Urinary bladder (tissue), 3 donors: ENCODE measurements at regions not wholly inside any gene's neighbourhood (a gene's known extent, or its start where the extent isn't known, plus 50 kb on each side); places are given as distances from the start of the nearest gene placed in this dataset.

Source experiments
- DNase-seq: peaks from one replicate; pipeline ENCODE4 v3.0.0-alpha.2; 2015; ENCODE audit errors: extremely low spot score
- H3K27ac ChIP-seq: one replicate; pipeline ENCODE4 v1.5.1; 2013; ENCODE audit warnings: low read depth, mild to moderate bottlenecking, moderate library complexity
- H3K36me3 ChIP-seq: one replicate; pipeline ENCODE4 v1.6.1; 2013; ENCODE audit warnings: mild to moderate bottlenecking, moderate library complexity; ENCODE audit not compliant: insufficient read depth
- H3K4me1 ChIP-seq: one replicate; pipeline ENCODE4 v1.6.1; 2013; ENCODE audit warnings: mild to moderate bottlenecking, moderate library complexity; ENCODE audit not compliant: insufficient read depth
- H3K4me3 ChIP-seq: one replicate; pipeline ENCODE4 v1.5.1; 2013; ENCODE audit warnings: low read depth, low read length
- WGBS: extraction: QIAGEN DNeasy Blood & Tissue Kit; methylation state at CpG from one replicate; pipeline ENCODE4 v1.1.7; 2013; 5-methylcytosine and 5-hydroxymethylcytosine counted together
- donor health status: healthy with polysubstance abuse.
- donor health status: healthy.

DNA sequence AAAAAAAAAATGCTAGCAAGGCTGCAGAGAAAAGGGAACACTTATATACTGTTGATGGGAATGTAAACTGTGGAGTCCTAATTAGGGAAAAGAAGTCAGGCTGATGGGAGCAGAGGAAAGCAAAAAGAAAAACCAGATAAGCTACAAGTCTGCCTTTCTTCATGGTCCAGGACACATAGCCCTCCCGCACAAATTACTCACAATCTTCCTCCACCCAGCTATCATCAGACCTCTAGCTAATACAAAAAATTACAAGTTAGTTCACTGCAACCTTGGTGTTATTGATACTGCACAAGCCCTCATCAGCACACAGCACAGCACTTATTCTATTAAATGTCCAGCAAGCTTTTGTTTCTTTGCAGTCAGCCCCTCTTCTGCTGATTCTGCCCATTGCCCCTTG is 186.0 kb upstream of the ADRA1B start:
- H3K27ac ChIP-seq: no peak overlapping the region
- no peak overlapping the region for H3K4me3 ChIP-seq
- 41% methylated on average over 1 of the region's 1 CpG for WGBS
- no peaks in the 10 kb centered on the region for H3K36me3 ChIP-seq
- no peaks in the 10 kb centered on the region for H3K4me1 ChIP-seq
- no peak for DNase-seq

GRCh38 chr5:159732220-159732619 is 184.1 kb upstream of the ADRA1B start:
- 76% methylated on average over 4 of the region's 4 CpGs for WGBS
- DNase-seq: no peak
- Histone ChIP-seq H3K4me1 (no peaks in the 10 kb centered on the region), H3K27ac (no peak overlapping the region), H3K36me3 (no peaks in the 10 kb centered on the region), H3K4me3 (no peak overlapping the region)

DNA sequence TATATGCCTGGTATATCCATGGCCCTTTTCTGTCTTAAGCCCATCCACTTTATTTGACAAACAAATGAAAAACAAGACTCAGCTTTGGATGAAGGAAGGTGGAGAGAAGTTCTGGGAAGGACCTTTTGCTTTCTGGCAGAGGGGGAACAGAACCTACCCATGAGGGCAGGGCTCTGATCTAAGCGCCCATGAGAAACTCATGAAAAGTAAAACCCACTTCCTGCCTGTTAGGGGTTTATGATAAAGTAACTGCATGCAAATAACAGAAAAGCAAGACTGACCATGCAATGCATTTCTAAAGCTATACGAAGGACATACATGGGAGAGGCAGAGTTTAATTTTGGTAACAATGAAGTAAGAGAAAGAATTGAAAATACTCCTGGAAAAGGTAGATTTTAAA is 181.9 kb upstream of the ADRA1B start:
- 78% methylated on average over 2 of the region's 2 CpGs for WGBS
- H3K36me3 ChIP-seq: no peaks in the 10 kb centered on the region
- no peak for DNase-seq
- no peak overlapping the region for H3K27ac ChIP-seq
- H3K4me3 ChIP-seq: no peak overlapping the region
- H3K4me1 ChIP-seq: no peaks in the 10 kb centered on the region

- DNase-seq: no peak
- Histone ChIP-seq H3K4me1 (no peaks in the 10 kb centered on the region), H3K4me3 (no peak overlapping the region), H3K36me3 (no peaks in the 10 kb centered on the region), H3K27ac (no peak overlapping the region)
- 75% methylated on average over 2 of the region's 2 CpGs for WGBS
Observed at GRCh38 chr5:159735036-159735435, 181.2 kb upstream of the ADRA1B start.

GRCh38 chr5:159735749-159736660 is 180.3 kb upstream of the ADRA1B start:
- 84% methylated on average over 8 of the region's 8 CpGs for whole genome bisulfite sequencing
- Histone ChIP-seq H3K4me1 (no peaks in the 10 kb centered on the region), H3K4me3 (no peak overlapping the region), H3K27ac (no peak overlapping the region), H3K36me3 (no peaks in the 10 kb centered on the region)
- no peak for DNase-seq

- Histone ChIP-seq H3K4me3 (no peak overlapping the region), H3K27ac (no peak overlapping the region), H3K4me1 (no peaks in the 10 kb centered on the region), H3K36me3 (no peaks in the 10 kb centered on the region)
- 54% methylated on average over 2 of the region's 2 CpGs for WGBS
- DNase-seq: no peak
Observed at GRCh38 chr5:159736844-159737243, 179.4 kb upstream of the ADRA1B start.

DNA sequence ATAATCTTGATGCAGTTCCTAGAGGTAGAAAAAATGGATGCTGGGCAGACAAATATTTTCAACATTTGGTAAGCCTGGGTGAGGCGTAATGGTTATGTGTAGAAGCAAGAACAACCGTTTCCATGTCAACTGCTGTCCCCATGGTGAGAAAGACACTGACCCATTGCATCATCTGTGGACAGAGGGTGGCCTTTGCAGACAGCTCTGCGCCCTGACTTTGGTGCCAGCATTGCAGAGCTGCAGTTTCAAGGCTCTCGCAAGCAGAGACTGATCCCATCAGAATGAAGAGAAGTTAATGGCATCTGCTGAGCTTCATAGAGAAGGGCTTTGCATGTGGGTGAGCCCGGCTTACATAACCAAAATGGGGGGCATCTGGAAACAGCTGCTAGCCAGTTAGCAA is 179.0 kb upstream of the ADRA1B start:
- Histone ChIP-seq H3K27ac (no peak overlapping the region), H3K4me3 (no peak overlapping the region), H3K36me3 (no peaks in the 10 kb centered on the region), H3K4me1 (no peaks in the 10 kb centered on the region)
- no peak for DNase-seq
- 87% methylated on average over 5 of the region's 5 CpGs for WGBS

- Histone ChIP-seq H3K4me3 (no peak overlapping the region), H3K4me1 (no peaks in the 10 kb centered on the region), H3K27ac (no peak overlapping the region), H3K36me3 (no peaks in the 10 kb centered on the region)
- DNase-seq: no peak
- 84% methylated on average over 5 of the region's 5 CpGs for WGBS
Observed at GRCh38 chr5:159741829-159742322, 174.4 kb upstream of the ADRA1B start.

- Histone ChIP-seq H3K27ac (no peak overlapping the region), H3K4me1 (no peaks in the 10 kb centered on the region), H3K36me3 (no peaks in the 10 kb centered on the region), H3K4me3 (no peak overlapping the region)
- DNase-seq: no peak
- WGBS: 94% methylated on average over 1 of the region's 1 CpG
Observed at GRCh38 chr5:159743234-159743633, 173.0 kb upstream of the ADRA1B start.

DNA sequence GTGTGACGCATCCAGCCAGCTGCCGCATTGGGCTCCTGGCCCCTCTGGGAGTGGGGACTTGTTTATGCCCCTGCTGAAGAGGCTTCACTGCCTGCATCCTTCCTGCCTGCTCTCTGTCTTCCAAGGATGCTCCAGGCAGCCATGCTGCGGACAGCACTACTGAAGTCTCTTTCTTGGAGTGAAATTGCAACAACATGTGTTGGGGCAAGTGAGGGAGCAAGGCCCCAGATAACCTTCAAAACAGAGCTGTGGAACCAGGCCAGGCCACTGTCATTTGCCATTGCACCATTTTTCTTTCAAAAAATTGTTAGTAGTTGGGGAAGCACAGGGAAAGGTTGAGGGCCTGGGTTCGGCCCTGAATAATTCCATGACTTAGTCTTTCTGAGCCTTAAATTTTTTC is 169.6 kb upstream of the ADRA1B start:
- Histone ChIP-seq H3K4me3 (no peak overlapping the region), H3K4me1 (no peaks in the 10 kb centered on the region), H3K36me3 (no peaks in the 10 kb centered on the region), H3K27ac (no peak overlapping the region)
- no peak for DNase-seq
- WGBS: 84% methylated on average over 4 of the region's 4 CpGs

- Histone ChIP-seq H3K4me3 (no peak overlapping the region), H3K4me1 (no peaks in the 10 kb centered on the region), H3K36me3 (no peaks in the 10 kb centered on the region), H3K27ac (no peak overlapping the region)
- DNase-seq: no peak
Observed at GRCh38 chr5:159749146-159749545, 167.1 kb upstream of the ADRA1B start.

DNA sequence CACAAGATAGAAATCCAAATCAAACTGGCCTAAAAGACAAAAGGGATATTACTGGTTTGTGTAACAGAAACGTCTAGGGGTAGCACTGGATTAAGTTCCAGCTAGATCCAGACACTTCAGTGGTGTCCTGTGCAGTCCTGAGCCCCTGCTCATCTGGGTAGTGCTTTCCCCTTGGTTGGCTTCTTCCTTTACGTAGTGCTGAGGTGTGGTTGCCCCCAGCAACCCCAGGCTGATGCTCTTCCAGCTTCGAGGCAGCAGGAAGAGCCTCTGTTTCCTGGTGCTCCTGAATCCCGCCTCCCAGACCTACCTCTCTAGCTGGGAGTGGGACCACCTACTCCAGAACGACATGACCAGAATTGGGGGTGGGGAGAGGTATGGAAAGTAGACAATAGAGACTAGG is 166.1 kb upstream of the ADRA1B start:
- Histone ChIP-seq H3K27ac (no peak overlapping the region), H3K4me1 (no peaks in the 10 kb centered on the region), H3K36me3 (no peaks in the 10 kb centered on the region), H3K4me3 (no peak overlapping the region)
- 45% methylated on average over 5 of the region's 5 CpGs for WGBS
- no peak for DNase-seq

- WGBS: 86% methylated on average over 3 of the region's 3 CpGs
- DNase-seq: no peak
- no peaks in the 10 kb centered on the region for H3K36me3 ChIP-seq
- H3K4me1 ChIP-seq: no peaks in the 10 kb centered on the region
- H3K4me3 ChIP-seq: no peak overlapping the region
- no peak overlapping the region for H3K27ac ChIP-seq
Observed at GRCh38 chr5:159751459-159751858, 164.8 kb upstream of the ADRA1B start.

GRCh38 chr5:159752622-159753275 is 163.5 kb upstream of the ADRA1B start:
- H3K4me1 ChIP-seq: no peaks in the 10 kb centered on the region
- WGBS: 68% methylated on average over 7 of the region's 7 CpGs
- H3K27ac ChIP-seq: no peak overlapping the region
- H3K4me3 ChIP-seq: no peak overlapping the region
- H3K36me3 ChIP-seq: no peaks in the 10 kb centered on the region
- DNase-seq: no peak
